CD4-positive, alpha-beta memory T cell (primary cell): ENCODE measurements at regions not wholly inside any gene's neighbourhood (a gene's known extent, or its start where the extent isn't known, plus 50 kb on each side); places are given as distances from the start of the nearest gene placed in this dataset.

Experiments used
- CTCF ChIA-PET: fragments of 350-600 bp; sonication (Branson Sonifier 250); formaldehyde crosslinking; loops from one replicate; lab custom pipeline; 2021; ENCODE audit warnings: inconsistent platforms; ENCODE audit not compliant: partially characterized antibody; lab: Charles Lee
- POLR2A ChIA-PET: fragments of 350-600 bp; sonication (Branson Sonifier 250); formaldehyde crosslinking; loops from one replicate; lab custom pipeline; 2021; ENCODE audit not compliant: partially characterized antibody; lab: Charles Lee
- DNase-seq, 5 donors: peaks; one replicate each; pipeline versions ENCODE4 v3.0.0 to v3.0.0-alpha.2; 2020 to 2022; ENCODE audit warnings: mixed read lengths in 1 of 5
- H3K27ac ChIP-seq: one replicate; pipeline ENCODE4 v1.7.0; 2013; ENCODE audit warnings: low read depth, low read length
- H3K27me3 ChIP-seq: 2 replicates; pipeline ENCODE4 v1.7.0; 2013; ENCODE audit warnings: mild to moderate bottlenecking, low read length, moderate library complexity; ENCODE audit not compliant: insufficient read depth
- H3K36me3 ChIP-seq: 2 replicates; pipeline ENCODE4 v1.7.0; 2013; ENCODE audit warnings: mild to moderate bottlenecking, low read length, moderate library complexity; ENCODE audit not compliant: insufficient read depth
- H3K4me1 ChIP-seq: 2 replicates; pipeline ENCODE4 v1.7.0; 2013; ENCODE audit warnings: mild to moderate bottlenecking, low read length, moderate library complexity; ENCODE audit not compliant: insufficient read depth
- H3K4me3 ChIP-seq, 2 donors: one replicate each; pipeline ENCODE4 v1.7.0; 2013; ENCODE audit warnings: low read length in 2 of 2, mild to moderate bottlenecking in 1 of 2
- H3K9me3 ChIP-seq, 2 donors: one replicate each; pipeline ENCODE4 v1.7.0; 2013; ENCODE audit warnings: low read length in 2 of 2, control low read depth in 1 of 2; ENCODE audit not compliant: control insufficient read depth in 1 of 2
- H3K27ac Mint-ChIP-seq, 7 donors: one replicate each; pipeline ENCODE4 v1.8.0; 2020 to 2021; ENCODE audit warnings: mixed read lengths in 7 of 7, mild to moderate bottlenecking in 6 of 7, inconsistent platforms in 3 of 7, moderate library complexity in 3 of 7
- H3K27me3 Mint-ChIP-seq, 2 donors: one replicate each; pipeline ENCODE4 v1.8.0; 2020 to 2021; ENCODE audit warnings: mixed read lengths in 2 of 2
- H3K36me3 Mint-ChIP-seq, 2 donors: one replicate each; pipeline ENCODE4 v1.8.0; 2020 to 2021; ENCODE audit warnings: mixed read lengths in 2 of 2, inconsistent platforms in 1 of 2, mild to moderate bottlenecking in 1 of 2
- H3K4me1 Mint-ChIP-seq, 4 donors: one replicate each; pipeline ENCODE4 v1.8.0; 2020 to 2021; ENCODE audit warnings: mixed read lengths in 4 of 4, mild to moderate bottlenecking in 1 of 4
- H3K4me3 Mint-ChIP-seq, 8 donors: one replicate each; pipeline ENCODE4 v1.8.0; 2020 to 2021; ENCODE audit warnings: mixed read lengths in 8 of 8, mild to moderate bottlenecking in 7 of 8, moderate library complexity in 6 of 8, inconsistent platforms in 3 of 8
- H3K9me3 Mint-ChIP-seq, 8 donors: one replicate each; pipeline ENCODE4 v1.8.0; 2020 to 2021; ENCODE audit warnings: mixed read lengths in 8 of 8, mild to moderate bottlenecking in 5 of 8, inconsistent platforms in 3 of 8, moderate library complexity in 1 of 8
- intact Hi-C: fragments of 100-400 bp; cut with micrococcal nuclease; formaldehyde crosslinking; loops from one replicate; pipeline ENCODE4 v1.15.1; 2023

DNA sequence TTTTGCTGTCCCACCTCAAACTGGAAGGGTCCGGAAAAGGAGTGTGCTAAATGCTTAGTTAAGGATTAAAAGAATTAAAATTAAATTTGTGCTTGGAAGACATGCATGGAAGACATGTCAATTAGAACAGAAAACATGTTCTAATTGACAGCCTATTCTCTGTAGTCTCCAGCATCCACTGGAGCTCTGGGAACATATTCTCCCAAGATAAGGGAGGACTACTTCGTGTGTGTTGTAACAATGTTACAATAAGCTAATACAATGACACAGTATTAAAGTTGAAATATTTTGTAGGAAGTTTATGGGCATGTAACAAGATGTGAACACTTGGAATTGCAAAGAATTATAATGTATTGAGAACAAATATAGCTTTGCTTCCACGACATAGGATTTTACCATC is 567.4 kb upstream of the CITED2 start:
- intact Hi-C loops, result no loop called here
- Mint-ChIP-seq H3K9me3 (peaks cover 0 to 2% (median 0%) of the 10 kb centered on the region in 8 donors), H3K27ac (no peak overlapping the region), H3K4me1 (peaks cover 0 to 2% (median 0%) of the 10 kb centered on the region in 4 donors), H3K27me3 (peaks cover 7 to 9% of the 10 kb centered on the region in 2 donors), H3K4me3 (no peak overlapping the region), H3K36me3 (no peaks in the 10 kb centered on the region)
- no peaks in the 10 kb centered on the region for H3K9me3 ChIP-seq
- ChIA-PET POLR2A (no interaction called here), CTCF (no interaction called here)
- no peak overlapping the region for H3K27ac ChIP-seq
- no peak overlapping the region for H3K4me3 ChIP-seq
- no peaks in the 10 kb centered on the region for H3K27me3 ChIP-seq
- no peaks in the 10 kb centered on the region for H3K36me3 ChIP-seq
- no peaks in the 10 kb centered on the region for H3K4me1 ChIP-seq
- no peak for DNase-seq

- H3K27me3 Mint-ChIP-seq, result peaks cover 7 to 9% of the 10 kb centered on the region in 2 donors
- Histone ChIP-seq H3K9me3 (no peaks in the 10 kb centered on the region), H3K4me3 (no peak overlapping the region), H3K4me1 (no peaks in the 10 kb centered on the region), H3K27ac (no peak overlapping the region), H3K36me3 (no peaks in the 10 kb centered on the region), H3K27me3 (no peaks in the 10 kb centered on the region)
- ChIA-PET CTCF (no interaction called here), POLR2A (no interaction called here)
- H3K27ac Mint-ChIP-seq, result no peak overlapping the region
- H3K36me3 Mint-ChIP-seq, result no peaks in the 10 kb centered on the region
- intact Hi-C loops, result no loop called here
- no peak for DNase-seq
- no peaks in the 10 kb centered on the region for H3K9me3 Mint-ChIP-seq
- peaks cover 0 to 2% (median 0%) of the 10 kb centered on the region in 4 donors for H3K4me1 Mint-ChIP-seq
- H3K4me3 Mint-ChIP-seq, result no peak overlapping the region
Measured at GRCh38 chr6:139940741-139941729, 566.6 kb upstream of the CITED2 start.

DNA sequence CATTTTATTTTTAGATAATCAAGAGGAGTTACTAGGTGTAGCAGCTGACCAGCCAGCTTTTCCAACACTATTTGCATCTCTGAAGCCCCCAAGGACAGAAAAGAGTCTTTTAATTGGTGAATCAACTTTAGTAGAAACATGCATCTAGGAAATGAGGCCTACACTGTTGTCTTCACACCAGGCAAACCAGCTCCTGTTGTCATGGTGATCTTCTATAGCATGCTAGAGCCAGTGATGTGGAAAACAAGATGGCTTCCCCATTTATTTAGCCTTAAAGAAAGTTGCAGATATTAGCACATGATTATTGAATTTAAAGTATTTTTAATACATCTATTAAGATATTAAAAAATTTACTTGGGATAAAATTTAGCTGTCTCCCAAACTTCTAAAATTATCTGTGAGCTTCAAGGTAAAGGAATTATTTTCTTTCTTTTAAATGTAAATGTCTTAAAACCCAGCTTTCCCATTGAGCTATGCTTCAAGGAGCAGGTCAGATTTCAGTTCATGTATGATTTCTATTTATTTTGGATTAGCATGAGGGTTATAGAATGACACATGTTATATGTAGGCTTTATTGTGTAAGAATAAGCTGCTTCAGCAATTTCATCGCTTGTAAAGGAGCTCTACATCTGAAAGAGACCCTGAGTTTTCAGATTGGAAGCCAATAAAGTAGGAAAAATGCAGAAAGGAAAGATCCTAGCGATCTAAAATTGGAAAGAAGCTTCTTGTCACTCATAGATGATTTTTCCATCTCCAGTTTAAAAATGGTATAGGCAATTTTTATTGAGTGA is 564.9 kb upstream of the CITED2 start:
- CTCF ChIA-PET, result interaction anchor here (1.1 kb wide), 1 partner anchor 14 kb away, joined by 3 read pairs; no protein-coding TSS in a partner anchor
- H3K4me3 ChIP-seq, result no peak overlapping the region
- no peak for DNase-seq
- Mint-ChIP-seq H3K36me3 (no peaks in the 10 kb centered on the region), H3K4me1 (peaks cover 0 to 2% (median 0%) of the 10 kb centered on the region in 4 donors), H3K27me3 (peaks cover 0 to 3% of the 10 kb centered on the region in 2 donors), H3K27ac (no peak overlapping the region), H3K9me3 (no peaks in the 10 kb centered on the region), H3K4me3 (no peak overlapping the region)
- intact Hi-C loops, result no loop called here
- no peak overlapping the region for H3K27ac ChIP-seq
- H3K9me3 ChIP-seq, result no peaks in the 10 kb centered on the region
- H3K36me3 ChIP-seq, result no peaks in the 10 kb centered on the region
- H3K27me3 ChIP-seq, result no peaks in the 10 kb centered on the region
- POLR2A ChIA-PET, result no interaction called here
- no peaks in the 10 kb centered on the region for H3K4me1 ChIP-seq

DNA sequence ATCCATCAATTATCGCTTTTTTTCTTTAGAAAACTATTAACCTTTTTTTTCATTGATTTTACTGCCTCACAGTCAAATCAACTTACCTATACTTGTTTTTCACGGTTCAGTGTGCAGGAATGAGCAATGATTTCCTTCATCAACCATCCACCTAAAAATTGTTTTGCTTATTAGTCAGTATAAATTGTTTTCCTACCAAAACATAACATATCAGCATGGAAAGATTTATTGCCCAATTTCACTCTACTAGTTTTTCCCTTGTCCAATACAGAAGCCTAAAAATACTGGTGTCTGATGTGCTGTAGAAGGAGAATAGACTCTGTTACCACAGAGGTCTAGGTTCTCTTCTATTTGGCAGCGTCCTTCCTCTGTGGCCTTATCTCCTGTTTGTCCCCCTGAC is 558.2 kb upstream of the CITED2 start:
- Mint-ChIP-seq H3K4me3 (no peak overlapping the region), H3K36me3 (no peaks in the 10 kb centered on the region), H3K9me3 (no peaks in the 10 kb centered on the region), H3K27ac (no peak overlapping the region), H3K27me3 (peaks cover 0 to 5% of the 10 kb centered on the region in 2 donors), H3K4me1 (no peaks in the 10 kb centered on the region)
- DNase-seq, result no peak
- Histone ChIP-seq H3K9me3 (no peaks in the 10 kb centered on the region), H3K36me3 (no peaks in the 10 kb centered on the region), H3K27ac (no peak overlapping the region), H3K4me1 (no peaks in the 10 kb centered on the region), H3K4me3 (no peak overlapping the region), H3K27me3 (no peaks in the 10 kb centered on the region)
- CTCF ChIA-PET, result interaction anchor here (0.6 kb wide), 1 partner anchor 1629 kb away, joined by 3 read pairs; no protein-coding TSS in a partner anchor
- intact Hi-C loops, result no loop called here
- POLR2A ChIA-PET, result no interaction called here

GRCh38 chr6:139931747-139932146 is 557.3 kb upstream of the CITED2 start:
- intact Hi-C loops, result no loop called here
- Histone ChIP-seq H3K4me1 (no peaks in the 10 kb centered on the region), H3K36me3 (no peaks in the 10 kb centered on the region), H3K9me3 (no peaks in the 10 kb centered on the region), H3K27me3 (no peaks in the 10 kb centered on the region), H3K4me3 (no peak overlapping the region), H3K27ac (no peak overlapping the region)
- peaks cover 0 to 5% of the 10 kb centered on the region in 2 donors for H3K27me3 Mint-ChIP-seq
- ChIA-PET CTCF (no interaction called here), POLR2A (no interaction called here)
- no peaks in the 10 kb centered on the region for H3K36me3 Mint-ChIP-seq
- no peak overlapping the region for H3K4me3 Mint-ChIP-seq
- H3K9me3 Mint-ChIP-seq, result no peaks in the 10 kb centered on the region
- H3K4me1 Mint-ChIP-seq, result no peaks in the 10 kb centered on the region
- DNase-seq, result no peak
- no peak overlapping the region for H3K27ac Mint-ChIP-seq

GRCh38 chr6:139927742-139928305 is 553.4 kb upstream of the CITED2 start:
- Mint-ChIP-seq H3K4me1 (no peaks in the 10 kb centered on the region), H3K27me3 (peaks cover 2 to 12% of the 10 kb centered on the region in 2 donors), H3K36me3 (no peaks in the 10 kb centered on the region), H3K4me3 (no peak overlapping the region), H3K9me3 (no peaks in the 10 kb centered on the region), H3K27ac (no peak overlapping the region)
- no peaks in the 10 kb centered on the region for H3K4me1 ChIP-seq
- no peaks in the 10 kb centered on the region for H3K36me3 ChIP-seq
- intact Hi-C loops, result loop anchor here (1.0 kb wide), 2 partner anchors 555 to 559 kb away; no protein-coding TSS in a partner anchor
- no peaks in the 10 kb centered on the region for H3K27me3 ChIP-seq
- ChIA-PET POLR2A (no interaction called here), CTCF (interaction anchor here (1.8 kb wide), 1 partner anchor 558 kb away, joined by 4 read pairs; no protein-coding TSS in a partner anchor)
- H3K27ac ChIP-seq, result no peak overlapping the region
- no peaks in the 10 kb centered on the region for H3K9me3 ChIP-seq
- H3K4me3 ChIP-seq, result no peak overlapping the region
- no peak for DNase-seq
